IPS DF 6.9 (cell line): ENCODE measurements at regions not wholly inside any gene's neighbourhood (a gene's known extent, or its start where the extent isn't known, plus 50 kb on each side); places are given as distances from the start of the nearest gene placed in this dataset.
"Not testable (repeated sequence)": the region's sequence is repeated elsewhere in the genome, so short reads cannot be mapped to it uniquely, and the experiment has no call there.

ENCODE experiments used
- DNase-seq: peaks from one replicate; pipeline ENCODE4 v3.0.0-alpha.2; 2013; ENCODE audit warnings: low read depth, low spot score
- H3K27ac ChIP-seq: one replicate; pipeline ENCODE4 v1.5.1; 2013; ENCODE audit warnings: low read length, control low read depth
- H3K27me3 ChIP-seq: 2 replicates; pipeline ENCODE4 v1.6.1; 2013; ENCODE audit warnings: mild to moderate bottlenecking, low read length; ENCODE audit not compliant: control insufficient read depth, insufficient read depth
- H3K36me3 ChIP-seq: 2 replicates; pipeline ENCODE4 v1.6.1; 2013; ENCODE audit warnings: low read length; ENCODE audit not compliant: control insufficient read depth, insufficient read depth
- H3K4me1 ChIP-seq: 2 replicates; pipeline ENCODE4 v1.6.1; 2013; ENCODE audit warnings: low read length; ENCODE audit not compliant: control insufficient read depth, insufficient read depth
- H3K4me3 ChIP-seq: 2 replicates; pipeline ENCODE4 v1.5.1; 2013; ENCODE audit warnings: mild to moderate bottlenecking, low read length
- H3K9me3 ChIP-seq: 2 replicates; pipeline ENCODE4 v1.6.1; 2013; ENCODE audit warnings: low read length, inconsistent platforms; ENCODE audit not compliant: control insufficient read depth, insufficient read depth
- WGBS: extraction: QIAGEN DNeasy Blood & Tissue Kit; methylation state at CpG from one replicate; pipeline ENCODE4 v1.1.7; 2013; ENCODE audit warnings: mixed read lengths, missing lambda C conversion rate; ENCODE audit not compliant: insufficient read length, insufficient coverage; 5-methylcytosine and 5-hydroxymethylcytosine counted together

DNA sequence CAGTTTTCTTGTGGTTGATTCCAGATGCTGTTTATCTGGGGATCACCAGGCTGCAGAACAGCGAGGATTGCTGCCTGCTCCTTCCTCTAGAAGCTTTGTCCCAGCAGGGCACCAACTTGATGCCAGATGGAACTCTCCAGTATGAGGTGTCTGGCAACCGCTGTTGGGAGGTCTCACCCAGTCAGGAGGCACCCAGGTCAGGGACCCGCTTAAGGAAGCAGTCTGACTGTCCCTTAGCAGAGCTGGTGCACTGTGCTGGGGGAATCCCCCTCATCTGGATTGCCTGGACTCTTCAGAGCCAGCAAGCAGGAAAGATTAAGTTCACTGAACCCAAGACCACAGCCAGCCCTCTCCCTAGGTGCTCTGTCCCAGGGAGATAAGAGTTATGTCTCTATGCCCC lies 1165.2 kb downstream of the FSCB start:
- Histone ChIP-seq H3K27ac (no peak overlapping the region), H3K27me3 (no peaks in the 10 kb centered on the region), H3K4me1 (no peaks in the 10 kb centered on the region), H3K36me3 (no peaks in the 10 kb centered on the region; the same call in 1 of the 2 replicates), H3K9me3 (no peaks in the 10 kb centered on the region), H3K4me3 (no peak overlapping the region)
- DNase-seq = no peak
- no CpG with 5 or more reads among the region's 3 CpGs for WGBS

DNA sequence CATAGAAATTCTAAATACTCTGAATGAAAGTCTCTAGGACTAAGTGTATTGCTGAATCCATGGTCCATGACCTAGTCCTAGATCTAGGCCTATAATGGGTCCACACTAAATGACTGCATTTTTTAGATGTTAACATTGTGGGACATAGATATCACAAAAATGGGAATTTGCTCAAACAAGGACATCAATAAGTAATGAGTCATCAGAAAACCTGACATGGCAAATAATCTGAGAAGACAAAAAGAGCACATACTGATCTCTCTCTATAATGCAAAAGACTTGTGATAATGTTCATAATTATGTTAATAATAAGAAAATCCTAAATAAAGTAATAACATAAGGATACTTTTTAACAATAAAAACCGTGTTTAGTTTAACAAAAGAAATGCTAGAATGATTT lies 1168.4 kb downstream of the FSCB start:
- no peaks in the 10 kb centered on the region for H3K4me1 ChIP-seq
- no peaks in the 10 kb centered on the region for H3K27me3 ChIP-seq
- whole genome bisulfite sequencing = no CpG with 5 or more reads among the region's 1 CpG
- H3K27ac ChIP-seq = no peak overlapping the region
- no peak overlapping the region for H3K4me3 ChIP-seq
- H3K9me3 ChIP-seq = no peaks in the 10 kb centered on the region
- H3K36me3 ChIP-seq = no peaks in the 10 kb centered on the region; the same call in 1 of the 2 replicates
- no peak for DNase-seq

DNA sequence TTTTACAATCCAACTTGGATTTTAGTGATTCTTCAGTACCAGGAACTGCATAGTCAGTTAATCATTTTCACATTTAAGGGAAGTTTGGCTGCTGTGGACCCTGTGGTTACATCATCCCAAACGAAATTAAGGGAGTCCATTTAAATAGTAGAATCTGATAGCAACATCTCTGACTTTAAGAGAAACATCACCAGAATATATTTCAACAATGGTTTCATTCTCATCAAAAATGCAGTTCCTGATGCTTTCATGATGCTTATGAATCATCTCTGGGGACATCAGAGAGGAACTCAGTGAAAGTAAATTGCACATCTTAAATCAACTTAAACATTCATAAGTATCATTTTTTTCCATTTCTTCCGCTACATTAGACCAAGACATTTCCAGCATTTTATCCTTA lies 1170.7 kb downstream of the FSCB start:
- 100% methylated on average over 1 of the region's 2 CpGs for WGBS

DNA sequence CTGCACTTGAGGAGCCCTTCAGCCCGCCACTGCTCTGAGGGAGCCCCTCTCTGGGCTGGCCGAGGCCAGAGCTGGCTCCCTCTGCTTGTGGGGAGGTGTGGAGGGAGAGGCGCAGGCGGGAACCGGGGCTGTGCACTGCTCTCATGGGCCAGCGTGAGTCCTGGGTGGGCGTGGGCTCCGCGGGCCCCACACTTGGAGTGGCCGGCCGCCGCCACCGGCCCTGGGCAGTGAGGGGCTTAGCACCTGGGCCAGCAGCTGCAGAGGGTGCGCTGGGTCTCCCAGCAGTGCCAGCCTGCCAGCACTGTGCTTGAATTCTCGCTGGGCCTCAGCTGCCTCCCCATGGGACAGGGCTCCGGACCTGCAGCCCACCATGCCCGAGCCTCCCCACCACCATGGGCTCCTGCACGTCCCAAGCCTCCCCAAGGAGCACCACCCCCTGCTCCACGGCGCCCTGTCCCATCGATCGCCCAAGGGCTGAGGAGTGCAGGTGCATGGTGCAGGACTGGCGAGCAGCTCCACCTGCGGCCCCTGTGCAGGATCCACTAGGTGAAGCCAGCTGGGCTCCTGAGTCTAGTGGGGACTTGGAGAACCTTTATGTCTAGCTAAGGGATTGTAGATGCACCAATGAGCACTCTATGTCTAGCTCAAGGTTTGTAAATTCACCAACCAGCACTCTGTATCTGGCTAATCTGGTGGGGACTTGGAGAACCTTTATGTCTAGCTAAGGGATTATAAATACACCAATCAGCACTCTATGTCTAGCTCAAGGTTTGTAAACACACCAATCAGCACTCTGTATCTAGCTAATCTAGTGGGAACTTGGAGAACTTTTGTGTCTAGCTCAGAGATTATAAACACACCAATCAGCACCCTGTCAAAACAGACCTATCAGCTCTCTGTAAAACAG lies 1180.3 kb downstream of the FSCB start:
- not testable (repeated sequence) for H3K27ac ChIP-seq, H3K4me3 ChIP-seq, H3K9me3 ChIP-seq, H3K36me3 ChIP-seq, H3K4me1 ChIP-seq, DNase-seq, H3K27me3 ChIP-seq
- WGBS = no CpG with 5 or more reads among the region's 24 CpGs

More for the DNA sequence above, 1170.7 kb downstream of the FSCB start:
- H3K4me1 ChIP-seq = no peaks in the 10 kb centered on the region
- no peaks in the 10 kb centered on the region for H3K9me3 ChIP-seq
- no peaks in the 10 kb centered on the region for H3K36me3 ChIP-seq
- H3K27ac ChIP-seq = no peak overlapping the region
- no peak overlapping the region for H3K4me3 ChIP-seq
- DNase-seq = no peak
- H3K27me3 ChIP-seq = no peaks in the 10 kb centered on the region

DNA sequence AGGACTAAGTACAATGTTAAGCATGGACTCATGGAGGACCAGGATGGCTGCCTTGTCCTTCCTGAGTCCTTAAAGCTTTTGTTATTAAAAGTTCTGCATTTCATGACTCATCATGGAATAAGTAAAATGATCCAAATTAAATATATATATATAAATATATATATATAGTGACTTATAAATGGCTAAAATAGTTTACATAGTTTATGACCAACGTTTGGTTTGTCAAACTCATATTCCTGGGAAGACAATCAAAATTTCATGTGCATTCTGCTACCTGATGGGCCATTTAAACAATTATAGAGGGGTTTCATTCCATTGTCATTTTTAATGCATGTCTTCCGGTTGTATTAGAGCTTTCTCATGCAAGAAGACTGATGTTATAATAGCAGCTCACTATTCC lies 1190.7 kb downstream of the FSCB start:
- no CpG with 5 or more reads among the region's 2 CpGs for WGBS
- DNase-seq = no peak

DNA sequence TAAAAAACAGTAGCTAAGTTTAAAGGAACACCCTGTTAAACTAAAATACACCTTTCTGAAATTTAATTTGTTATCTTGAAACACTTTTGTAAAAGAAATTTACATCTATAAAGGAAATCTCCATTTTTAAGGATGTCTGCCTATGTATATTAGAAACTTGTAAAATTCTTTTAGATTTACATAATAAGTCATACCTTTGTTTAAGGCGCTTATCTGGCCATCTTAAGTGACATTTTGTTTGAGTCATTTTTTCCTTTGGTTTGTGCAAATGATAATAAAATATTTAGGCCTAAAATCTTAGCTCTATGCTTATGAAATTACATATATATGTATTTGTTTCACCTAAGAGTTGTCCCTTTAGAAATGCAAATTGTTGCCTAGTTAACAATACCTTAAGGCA lies 1193.4 kb downstream of the FSCB start:
- DNase-seq = no peak
- no peak overlapping the region for H3K4me3 ChIP-seq
- H3K9me3 ChIP-seq = no peaks in the 10 kb centered on the region
- H3K36me3 ChIP-seq = no peaks in the 10 kb centered on the region
- no peak overlapping the region for H3K27ac ChIP-seq
- no peaks in the 10 kb centered on the region for H3K4me1 ChIP-seq
- no peaks in the 10 kb centered on the region for H3K27me3 ChIP-seq
- no CpG with 5 or more reads among the region's 1 CpG for WGBS

More for the DNA sequence above, 1190.7 kb downstream of the FSCB start:
- H3K4me3 ChIP-seq = no peak overlapping the region
- H3K9me3 ChIP-seq = no peaks in the 10 kb centered on the region
- no peaks in the 10 kb centered on the region for H3K27me3 ChIP-seq
- no peak overlapping the region for H3K27ac ChIP-seq
- H3K4me1 ChIP-seq = no peaks in the 10 kb centered on the region
- no peaks in the 10 kb centered on the region for H3K36me3 ChIP-seq

DNA sequence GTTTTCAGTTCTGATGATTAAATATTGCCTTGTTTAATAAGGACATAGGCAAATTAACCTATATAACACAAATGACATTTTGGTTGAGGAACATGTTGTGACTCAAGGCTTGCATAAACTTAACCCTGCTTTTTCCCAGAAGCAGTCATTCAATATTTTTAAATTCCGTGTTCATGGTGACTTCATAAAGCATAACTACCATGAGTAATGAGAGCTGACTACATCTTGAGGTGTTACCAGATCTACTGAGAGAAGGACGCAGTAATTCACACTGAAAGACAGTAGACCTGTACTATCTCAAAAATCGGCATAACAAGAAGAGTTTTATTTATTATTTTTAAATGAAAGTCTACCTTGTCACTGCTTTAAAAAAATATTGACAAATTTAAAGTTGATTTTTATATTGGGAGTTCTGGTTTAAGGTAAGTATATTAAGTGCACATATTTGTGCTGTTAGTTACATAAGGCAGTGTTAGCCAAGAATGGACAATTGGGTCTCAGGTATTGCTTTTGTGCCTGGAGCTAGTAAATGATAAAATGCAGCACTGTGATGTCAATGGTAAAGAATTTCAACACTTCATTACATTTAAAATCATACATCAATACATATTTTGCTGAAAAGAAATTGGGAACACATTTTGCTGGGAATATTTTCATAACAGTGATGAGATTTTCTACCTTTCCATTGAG lies 1198.5 kb downstream of the FSCB start:
- no peak overlapping the region for H3K27ac ChIP-seq
- no peak overlapping the region for H3K4me3 ChIP-seq
- H3K4me1 ChIP-seq = no peaks in the 10 kb centered on the region
- WGBS = no CpG with 5 or more reads among the region's 3 CpGs
- H3K9me3 ChIP-seq = no peaks in the 10 kb centered on the region
- H3K27me3 ChIP-seq = no peaks in the 10 kb centered on the region
- no peaks in the 10 kb centered on the region for H3K36me3 ChIP-seq
- no peak for DNase-seq

DNA sequence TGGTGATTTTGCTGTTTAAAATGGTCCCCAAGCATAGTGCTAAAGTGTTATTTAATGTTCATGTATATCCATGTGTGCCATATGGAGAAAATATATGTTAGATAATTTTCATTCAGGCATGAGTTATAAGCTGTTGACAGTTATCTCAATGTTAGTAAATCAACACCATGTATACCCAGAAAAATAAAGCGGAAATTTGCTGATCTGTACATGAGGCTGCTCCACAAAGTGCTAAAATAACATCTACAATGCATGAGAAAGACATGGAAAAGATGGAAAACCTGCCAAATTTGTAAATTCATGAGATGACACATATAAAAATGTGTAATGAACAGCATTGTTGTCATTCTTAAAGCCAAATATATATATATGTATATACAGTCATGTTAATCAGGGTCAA lies 1199.2 kb downstream of the FSCB start:
- no CpG with 5 or more reads among the region's 1 CpG for WGBS

DNA sequence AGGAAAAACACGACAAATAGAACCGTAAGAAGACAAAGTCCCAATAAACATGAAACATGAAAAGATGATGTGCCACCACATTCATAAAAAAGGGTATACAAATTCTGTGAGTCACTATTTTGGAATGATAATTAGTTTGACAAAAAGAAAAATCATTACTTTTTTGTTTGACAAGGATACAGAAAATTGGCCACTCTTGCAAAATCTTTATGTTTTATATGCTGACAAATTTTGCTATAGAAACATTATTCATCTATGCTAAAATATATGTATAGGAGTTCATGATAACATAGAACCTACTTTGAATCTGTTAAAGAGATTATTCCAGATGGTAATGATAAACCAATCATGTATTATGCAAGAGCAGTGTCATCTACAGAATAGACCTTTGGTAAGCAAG lies 1201.0 kb downstream of the FSCB start:
- Histone ChIP-seq H3K36me3 (no peaks in the 10 kb centered on the region), H3K4me1 (no peaks in the 10 kb centered on the region), H3K27ac (no peak overlapping the region), H3K4me3 (no peak overlapping the region), H3K9me3 (no peaks in the 10 kb centered on the region), H3K27me3 (no peaks in the 10 kb centered on the region)
- no peak for DNase-seq
- WGBS = no CpG with 5 or more reads among the region's 2 CpGs

More for the DNA sequence above, 1199.2 kb downstream of the FSCB start:
- DNase-seq = no peak
- H3K27me3 ChIP-seq = no peaks in the 10 kb centered on the region
- H3K36me3 ChIP-seq = no peaks in the 10 kb centered on the region
- H3K9me3 ChIP-seq = no peaks in the 10 kb centered on the region
- H3K4me3 ChIP-seq = no peak overlapping the region
- no peaks in the 10 kb centered on the region for H3K4me1 ChIP-seq
- no peak overlapping the region for H3K27ac ChIP-seq

DNA sequence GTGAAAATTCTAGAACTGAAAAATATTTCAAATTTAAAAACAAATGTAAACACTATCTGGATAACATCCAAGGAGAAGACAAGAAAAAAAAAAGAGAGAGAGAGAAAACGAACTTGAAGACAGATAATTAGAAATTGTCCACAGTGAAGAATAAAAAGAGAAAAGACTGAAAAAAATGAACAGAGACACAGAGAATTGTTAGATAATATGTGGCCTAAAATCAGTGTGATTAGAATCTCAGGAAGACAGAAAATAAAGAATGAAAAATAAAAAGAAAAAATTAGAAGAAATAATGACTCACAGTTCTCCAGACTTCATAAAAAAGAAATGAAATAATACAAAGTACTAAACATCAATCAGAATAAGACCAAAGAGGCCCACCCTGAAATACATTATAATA lies 1209.3 kb downstream of the FSCB start:
- Histone ChIP-seq H3K4me3 (no peak overlapping the region), H3K27me3 (no peaks in the 10 kb centered on the region), H3K9me3 (no peaks in the 10 kb centered on the region), H3K27ac (no peak overlapping the region), H3K4me1 (no peaks in the 10 kb centered on the region), H3K36me3 (no peaks in the 10 kb centered on the region)
- WGBS = no CpG with 5 or more reads among the region's 1 CpG
- no peak for DNase-seq
